ENCODE measurements at regions not wholly inside any gene's neighbourhood (a gene's known extent, or its start where the extent isn't known, plus 50 kb on each side); places are given as distances from the start of the nearest gene placed in this dataset.

GRCh38 chr4:136847881-136848621 lies 684.2 kb downstream of the PCDH18 start:
- no peak overlapping the region for H3K4me2 ChIP-seq (ENCODE audit: low read length)
- TF ChIP-seq EZH2phosphoT487 (IDR thresholded peaks at IDR 0.05; ENCODE audit: borderline replicate concordance, low read length) (no peak), CTCF (IDR thresholded peaks at IDR 0.05; ENCODE audit: low read depth, low read length, poor library complexity, severe bottlenecking) (no peak)
- H3K27ac ChIP-seq (ENCODE audit: low read depth, low read length), result no peak overlapping the region
- H3K36me3 ChIP-seq (ENCODE audit: control insufficient read depth, low read length), result no peaks in the 10 kb centered on the region
- H3K27me3 ChIP-seq (ENCODE audit: control insufficient read depth, low read length), result no peaks in the 10 kb centered on the region
- no peaks in the 10 kb centered on the region for H4K20me1 ChIP-seq (ENCODE audit: control insufficient read depth, insufficient read depth, low read depth, low read length)
- H3K4me3 ChIP-seq (ENCODE audit: low read length), result no peak overlapping the region
- no peaks in the 10 kb centered on the region for H3K79me2 ChIP-seq (ENCODE audit: control insufficient read depth, low read length)
- no peaks in the 10 kb centered on the region for H3F3A ChIP-seq (ENCODE audit: control insufficient read depth, insufficient read depth)
- no peaks in the 10 kb centered on the region for H3K9me2 ChIP-seq (replicated peaks; ENCODE audit: control insufficient read depth, low read length)
- no peaks in the 10 kb centered on the region for H3K9me3 ChIP-seq (ENCODE audit: control insufficient read depth, insufficient read depth, low read length)
- H3K4me1 ChIP-seq (ENCODE audit: control insufficient read depth, low read length), result no peaks in the 10 kb centered on the region

GRCh38 chr4:136841526-136841925 lies 690.8 kb downstream of the PCDH18 start:
- no peaks in the 10 kb centered on the region for H3K36me3 ChIP-seq (ENCODE audit: control insufficient read depth, low read length)
- H3K27me3 ChIP-seq (ENCODE audit: control insufficient read depth, low read length), result no peaks in the 10 kb centered on the region
- no peak overlapping the region for H3K4me3 ChIP-seq (ENCODE audit: low read length)
- H3K9me3 ChIP-seq (ENCODE audit: control insufficient read depth, insufficient read depth, low read length), result no peaks in the 10 kb centered on the region
- TF ChIP-seq CTCF (IDR thresholded peaks at IDR 0.05; ENCODE audit: low read depth, low read length, poor library complexity, severe bottlenecking), result no peak
- TF ChIP-seq EZH2phosphoT487 (IDR thresholded peaks at IDR 0.05; ENCODE audit: borderline replicate concordance, low read length), result no peak
- no peaks in the 10 kb centered on the region for H4K20me1 ChIP-seq (ENCODE audit: control insufficient read depth, insufficient read depth, low read depth, low read length)
- H3K4me1 ChIP-seq (ENCODE audit: control insufficient read depth, low read length), result no peaks in the 10 kb centered on the region
- no peaks in the 10 kb centered on the region for H3F3A ChIP-seq (ENCODE audit: control insufficient read depth, insufficient read depth)
- H3K79me2 ChIP-seq (ENCODE audit: control insufficient read depth, low read length), result no peaks in the 10 kb centered on the region
- H3K4me2 ChIP-seq (ENCODE audit: low read length), result no peak overlapping the region
- no peak overlapping the region for H3K27ac ChIP-seq (ENCODE audit: low read depth, low read length)
- no peaks in the 10 kb centered on the region for H3K9me2 ChIP-seq (replicated peaks; ENCODE audit: control insufficient read depth, low read length)

- Histone ChIP-seq H3K27me3 (ENCODE audit: control insufficient read depth, low read length) (no peaks in the 10 kb centered on the region), H3K9me3 (ENCODE audit: control insufficient read depth, insufficient read depth, low read length) (no peaks in the 10 kb centered on the region), H3F3A (ENCODE audit: control insufficient read depth, insufficient read depth) (no peaks in the 10 kb centered on the region), H3K4me3 (ENCODE audit: low read length) (no peak overlapping the region), H3K4me2 (ENCODE audit: low read length) (no peak overlapping the region), H3K9me2 (replicated peaks; ENCODE audit: control insufficient read depth, low read length) (no peaks in the 10 kb centered on the region), H3K27ac (ENCODE audit: low read depth, low read length) (no peak overlapping the region), H3K79me2 (ENCODE audit: control insufficient read depth, low read length) (no peaks in the 10 kb centered on the region), H4K20me1 (ENCODE audit: control insufficient read depth, insufficient read depth, low read depth, low read length) (no peaks in the 10 kb centered on the region), H3K36me3 (ENCODE audit: control insufficient read depth, low read length) (no peaks in the 10 kb centered on the region), H3K4me1 (ENCODE audit: control insufficient read depth, low read length) (no peaks in the 10 kb centered on the region)
- no peak for TF ChIP-seq CTCF (IDR thresholded peaks at IDR 0.05; ENCODE audit: low read depth, low read length, poor library complexity, severe bottlenecking)
- no peak for TF ChIP-seq EZH2phosphoT487 (IDR thresholded peaks at IDR 0.05; ENCODE audit: borderline replicate concordance, low read length)
Observed at GRCh38 chr4:136838607-136839006, 693.7 kb downstream of the PCDH18 start.
